MCF 10A (cell line): ENCODE measurements at regions not wholly inside any gene's neighbourhood (a gene's known extent, or its start where the extent isn't known, plus 50 kb on each side); places are given as distances from the start of the nearest gene placed in this dataset.
A peak's percentile ranks its signal among the peaks of the same experiment; 100 is the strongest.
"Not testable (repeated sequence)": the region's sequence is repeated elsewhere in the genome, so short reads cannot be mapped to it uniquely, and the experiment has no call there.

ENCODE experiments used
- BruUV-seq: library from RNA; stranded (reverse); fragments of 400-500 nt; replicated peaks from 2 replicates; lab custom pipeline; 2021; lab: Mats Ljungman, UMichigan
- CTCF ChIA-PET: fragments of 300-600 bp; sonication (Branson Sonifier 250); formaldehyde crosslinking; extraction: SDS; loops from one replicate; lab custom pipeline; 2021; ENCODE audit warnings: antibody characterized with exemption, inconsistent platforms; lab: Yijun Ruan, JAX
- POLR2A ChIA-PET: fragments of 300-600, 350-650 bp; sonication (Branson Sonifier 250); formaldehyde crosslinking; extraction: SDS; loops from one replicate; lab custom pipeline; 2020; ENCODE audit warnings: antibody characterized with exemption, inconsistent platforms; lab: Yijun Ruan, JAX
- DNase-seq: peaks from one replicate; pipeline ENCODE4 v3.0.0-alpha.2; 2018; ENCODE audit not compliant: unreplicated experiment
- H3K27ac Mint-ChIP-seq: one replicate; pipeline ENCODE4 v1.8.0; 2022; ENCODE audit warnings: mild to moderate bottlenecking, low read depth, mixed read lengths; ENCODE audit not compliant: unreplicated experiment
- H3K27me3 Mint-ChIP-seq: one replicate; pipeline ENCODE4 v1.8.0; 2022; ENCODE audit warnings: mixed read lengths; ENCODE audit not compliant: insufficient read depth, unreplicated experiment
- H3K36me3 Mint-ChIP-seq: one replicate; pipeline ENCODE4 v1.8.0; 2022; ENCODE audit warnings: mild to moderate bottlenecking, moderate library complexity, mixed read lengths; ENCODE audit not compliant: insufficient read depth, unreplicated experiment
- H3K4me1 Mint-ChIP-seq: one replicate; pipeline ENCODE4 v1.8.0; 2022; ENCODE audit warnings: mixed read lengths; ENCODE audit not compliant: insufficient read depth, unreplicated experiment
- H3K4me3 Mint-ChIP-seq: one replicate; pipeline ENCODE4 v1.8.0; 2022; ENCODE audit warnings: mild to moderate bottlenecking, moderate library complexity, mixed read lengths; ENCODE audit not compliant: unreplicated experiment
- H3K9me3 Mint-ChIP-seq: one replicate; pipeline ENCODE4 v1.8.0; 2022; ENCODE audit warnings: mixed read lengths; ENCODE audit not compliant: unreplicated experiment
- CTCF ChIP-seq: fragments of 200-600 bp; IDR thresholded peaks from one replicate; pipeline ENCODE4 v1.8.0; 2022; ENCODE audit warnings: antibody characterized with exemption, mild to moderate bottlenecking; ENCODE audit not compliant: unreplicated experiment
- intact Hi-C: fragments of 100-400 bp; cut with micrococcal nuclease; formaldehyde crosslinking; loops from 2 replicates; pipeline ENCODE4 v1.14.1; 2022

GRCh38 chr12:67107751-67108269 lies 161.3 kb upstream of the CAND1 start:
- POLR2A ChIA-PET: interaction anchor here (0.8 kb wide), 1 partner anchor 41 kb away, joined by 3 read pairs; no protein-coding TSS in a partner anchor
- BruUV-seq: no TSS peak

GRCh38 chr12:67110345-67110744 lies 158.8 kb upstream of the CAND1 start:
- H3K4me3 Mint-ChIP-seq, intact Hi-C loops, H3K4me1 Mint-ChIP-seq, H3K27me3 Mint-ChIP-seq, DNase-seq, POLR2A ChIA-PET, H3K36me3 Mint-ChIP-seq, H3K27ac Mint-ChIP-seq, BruUV-seq: not testable (repeated sequence)
- H3K9me3 Mint-ChIP-seq: peaks cover 14% of the 10 kb centered on the region
- CTCF ChIA-PET: interaction anchor here (0.5 to 0.8 kb wide), 3 partner anchors 16 to 151 kb away, joined by 3 read pairs; no protein-coding TSS in a partner anchor

More at GRCh38 chr12:67107751-67108269, 161.3 kb upstream of the CAND1 start:
- Mint-ChIP-seq H3K36me3 (no peaks in the 10 kb centered on the region), H3K27ac (no peak overlapping the region), H3K4me1 (no peaks in the 10 kb centered on the region), H3K4me3 (no peak overlapping the region), H3K27me3 (peaks cover 7% of the 10 kb centered on the region), H3K9me3 (peaks cover 14% of the 10 kb centered on the region)
- TF ChIP-seq CTCF: no peak
- CTCF ChIA-PET: interaction anchor here (0.8 kb wide), 1 partner anchor 114 kb away, joined by 3 read pairs; no protein-coding TSS in a partner anchor
- DNase-seq: peak; percentile 23
- intact Hi-C loops: no loop called here

- BruUV-seq: no TSS peak
- Mint-ChIP-seq H3K27ac (no peak overlapping the region), H3K27me3 (no peaks in the 10 kb centered on the region), H3K9me3 (peaks cover 12% of the 10 kb centered on the region), H3K4me3 (no peak overlapping the region), H3K36me3 (no peaks in the 10 kb centered on the region), H3K4me1 (no peaks in the 10 kb centered on the region)
- TF ChIP-seq CTCF: no peak
- POLR2A ChIA-PET: no interaction called here
- intact Hi-C loops: no loop called here
- CTCF ChIA-PET: interaction anchor here (0.5 to 0.8 kb wide), 4 partner anchors 13 to 150 kb away, joined by 3 read pairs; no protein-coding TSS in a partner anchor
- no peak for DNase-seq
These were observed 158.0 kb upstream of the CAND1 start for GRCh38 chr12:67111182-67111581.

GRCh38 chr12:67112586-67112985 lies 156.6 kb upstream of the CAND1 start:
- Mint-ChIP-seq H3K4me3 (no peak overlapping the region), H3K27ac (no peak overlapping the region), H3K9me3 (no peaks in the 10 kb centered on the region), H3K27me3 (no peaks in the 10 kb centered on the region), H3K4me1 (no peaks in the 10 kb centered on the region), H3K36me3 (no peaks in the 10 kb centered on the region)
- no peak for DNase-seq
- POLR2A ChIA-PET: no interaction called here
- TF ChIP-seq CTCF: no peak
- intact Hi-C loops: no loop called here
- BruUV-seq: no TSS peak
- CTCF ChIA-PET: interaction anchor here (0.6 kb wide), 1 partner anchor 108 kb away, joined by 3 read pairs; no protein-coding TSS in a partner anchor
